ENCODE measurements at regions not wholly inside any gene's neighbourhood (a gene's known extent, or its start where the extent isn't known, plus 50 kb on each side); places are given as distances from the start of the nearest gene placed in this dataset.

- dilution Hi-C loops (cut with MboI; ENCODE audit: extremely low pct_ligation_motif_present, low sequenced_read_pairs), result no loop called here
- no TSS peak for BruUV-seq (replicated peaks)
- no peaks in the 10 kb centered on the region for H3K36me3 ChIP-seq (ENCODE audit: control insufficient read depth in 2 of 2, extremely low read depth in 1 of 2, insufficient read depth in 2 of 2, low read length in 2 of 2)
- no peak overlapping the region for H3K9ac ChIP-seq (replicated peaks; ENCODE audit: extremely low read depth, insufficient read depth, low read length)
- DNase-seq (ENCODE audit: low read depth, low spot score), result no peak
- H3K79me2 ChIP-seq (ENCODE audit: control insufficient read depth, insufficient read depth, low read length), result no peaks in the 10 kb centered on the region
- no peak overlapping the region for H3K27ac ChIP-seq (ENCODE audit: insufficient read depth, low read depth, low read length)
- TF ChIP-seq POLR2A (IDR thresholded peaks at IDR 0.05; ENCODE audit: low read depth, low read length) (no peak), EZH2 (IDR thresholded peaks at IDR 0.05; ENCODE audit: borderline replicate concordance, low read depth, low read length, severe bottlenecking) (no peak), CTCF (IDR thresholded peaks at IDR 0.05; ENCODE audit: extremely low read depth in 1 of 2, insufficient read depth in 1 of 2, low read depth in 1 of 2, low read length in 2 of 2) (no peak), JUN (IDR thresholded peaks at IDR 0.05; ENCODE audit: borderline replicate concordance, insufficient read depth, insufficient read length, low read depth) (no peak), FOS (IDR thresholded peaks at IDR 0.05; ENCODE audit: borderline replicate concordance, insufficient read depth, low read length) (no peak), MAX (IDR thresholded peaks at IDR 0.05; ENCODE audit: insufficient read depth, insufficient read length) (no peak), POLR2AphosphoS5 (IDR thresholded peaks at IDR 0.05; ENCODE audit: insufficient read depth, low read depth, low read length) (no peak), MYC (IDR thresholded peaks at IDR 0.05; ENCODE audit: low read depth, low read length) (no peak), GATA2 (IDR thresholded peaks at IDR 0.05; ENCODE audit: insufficient read depth, insufficient read length, low read depth, low read length) (no peak)
- no peaks in the 10 kb centered on the region for H4K20me1 ChIP-seq (replicated peaks; ENCODE audit: control insufficient read depth, extremely low read depth, insufficient read depth, low read length)
- CTCF ChIA-PET, result no interaction called here
- H3K9me3 ChIP-seq (replicated peaks; ENCODE audit: control insufficient read depth, insufficient read depth, low read length), result no peaks in the 10 kb centered on the region
- no peaks in the 10 kb centered on the region for H3K4me1 ChIP-seq (ENCODE audit: control insufficient read depth, extremely low read depth, insufficient read depth, low read length)
- H3K9me1 ChIP-seq (replicated peaks; ENCODE audit: control insufficient read depth, extremely low read depth, insufficient read depth, low read length), result no peaks in the 10 kb centered on the region
- no peak overlapping the region for H3K4me2 ChIP-seq (ENCODE audit: insufficient read depth, low read length)
- no peak for FAIRE-seq
- H2AFZ ChIP-seq (ENCODE audit: low read depth, low read length), result no peak overlapping the region
- POLR2A ChIA-PET, result no interaction called here
- intact Hi-C loops (cut with micrococcal nuclease), result no loop called here
- no peak overlapping the region for H3K4me3 ChIP-seq (replicated peaks in 1 of 3; ENCODE audit: insufficient read depth in 1 of 3, low read depth in 1 of 3, low read length in 3 of 3)
- no peaks in the 10 kb centered on the region for H3K27me3 ChIP-seq (ENCODE audit: control insufficient read depth in 2 of 2, insufficient read depth in 2 of 2, low read length in 2 of 2)
These were observed 234.1 kb downstream of the OTOR start for GRCh38 chr20:16982091-16982726.
